ENCODE measurements at regions not wholly inside any gene's neighbourhood (a gene's known extent, or its start where the extent isn't known, plus 50 kb on each side); places are given as distances from the start of the nearest gene placed in this dataset.

DNA sequence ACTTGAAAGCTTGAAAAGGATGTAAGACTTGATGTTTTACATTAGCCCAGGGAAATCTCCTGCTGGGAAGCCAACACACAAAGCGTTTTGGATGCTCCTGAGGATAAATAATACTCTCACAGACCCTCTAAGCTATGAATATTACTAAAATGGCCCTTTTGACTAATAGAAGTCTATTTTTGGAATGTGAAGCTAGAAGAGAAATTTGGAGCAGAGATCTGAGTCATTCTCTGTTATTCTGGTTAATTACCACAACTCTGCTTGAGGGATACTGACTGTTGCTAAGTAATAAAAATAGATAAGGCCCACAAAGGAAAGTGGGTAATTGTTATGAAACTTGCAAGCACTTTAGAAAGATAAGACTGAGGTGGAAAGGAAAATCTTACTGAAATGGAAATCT, 346.2 kb upstream of the STXBP6 start:
- Histone ChIP-seq H3K79me2 (ENCODE audit: insufficient read depth, low read length) (no peaks in the 10 kb centered on the region), H3K4me3 (ENCODE audit: insufficient read depth, low read depth, low read length) (no peak overlapping the region), H3K9me3 (ENCODE audit: insufficient read depth, low read depth, low read length) (no peaks in the 10 kb centered on the region), H4K20me1 (ENCODE audit: insufficient read depth, low read length) (no peaks in the 10 kb centered on the region), H3K4me1 (ENCODE audit: insufficient read depth, low read length) (no peaks in the 10 kb centered on the region), H2AFZ (ENCODE audit: low read depth, low read length) (no peak overlapping the region), H3K27ac (ENCODE audit: low read depth, low read length) (no peak overlapping the region), H3K36me3 (ENCODE audit: insufficient read depth, low read length) (no peaks in the 10 kb centered on the region), H3K4me2 (ENCODE audit: low read length) (no peak overlapping the region), H3K27me3 (ENCODE audit: insufficient read depth, low read length) (no peaks in the 10 kb centered on the region), H3K9ac (ENCODE audit: low read length) (no peak overlapping the region)
- no peak for DNase-seq (ENCODE audit: low read depth)
- no peak for TF ChIP-seq EZH2 (IDR thresholded peaks at IDR 0.05; ENCODE audit: insufficient read depth, low read length)
- TF ChIP-seq, protein P1, sequence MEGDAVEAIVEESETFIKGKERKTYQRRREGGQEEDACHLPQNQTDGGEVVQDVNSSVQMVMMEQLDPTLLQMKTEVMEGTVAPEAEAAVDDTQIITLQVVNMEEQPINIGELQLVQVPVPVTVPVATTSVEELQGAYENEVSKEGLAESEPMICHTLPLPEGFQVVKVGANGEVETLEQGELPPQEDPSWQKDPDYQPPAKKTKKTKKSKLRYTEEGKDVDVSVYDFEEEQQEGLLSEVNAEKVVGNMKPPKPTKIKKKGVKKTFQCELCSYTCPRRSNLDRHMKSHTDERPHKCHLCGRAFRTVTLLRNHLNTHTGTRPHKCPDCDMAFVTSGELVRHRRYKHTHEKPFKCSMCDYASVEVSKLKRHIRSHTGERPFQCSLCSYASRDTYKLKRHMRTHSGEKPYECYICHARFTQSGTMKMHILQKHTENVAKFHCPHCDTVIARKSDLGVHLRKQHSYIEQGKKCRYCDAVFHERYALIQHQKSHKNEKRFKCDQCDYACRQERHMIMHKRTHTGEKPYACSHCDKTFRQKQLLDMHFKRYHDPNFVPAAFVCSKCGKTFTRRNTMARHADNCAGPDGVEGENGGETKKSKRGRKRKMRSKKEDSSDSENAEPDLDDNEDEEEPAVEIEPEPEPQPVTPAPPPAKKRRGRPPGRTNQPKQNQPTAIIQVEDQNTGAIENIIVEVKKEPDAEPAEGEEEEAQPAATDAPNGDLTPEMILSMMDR (IDR thresholded peaks at IDR 0.05; ENCODE audit: insufficient read depth, low read depth, low read length): no peak
- peaks cover 2% of the 10 kb centered on the region for H3K27me3 Mint-ChIP-seq (ENCODE audit: low read depth, unreplicated experiment)
- H3K9me3 Mint-ChIP-seq (ENCODE audit: unreplicated experiment): no peaks in the 10 kb centered on the region
- no peak overlapping the region for H3K4me3 Mint-ChIP-seq (ENCODE audit: unreplicated experiment)
- no peak for FAIRE-seq
- H3K36me3 Mint-ChIP-seq (ENCODE audit: low read depth, unreplicated experiment): no peaks in the 10 kb centered on the region
- H3K4me1 Mint-ChIP-seq (ENCODE audit: low read depth, unreplicated experiment): peaks cover 34% of the 10 kb centered on the region
- no peak overlapping the region for H3K27ac Mint-ChIP-seq (ENCODE audit: unreplicated experiment)

DNA sequence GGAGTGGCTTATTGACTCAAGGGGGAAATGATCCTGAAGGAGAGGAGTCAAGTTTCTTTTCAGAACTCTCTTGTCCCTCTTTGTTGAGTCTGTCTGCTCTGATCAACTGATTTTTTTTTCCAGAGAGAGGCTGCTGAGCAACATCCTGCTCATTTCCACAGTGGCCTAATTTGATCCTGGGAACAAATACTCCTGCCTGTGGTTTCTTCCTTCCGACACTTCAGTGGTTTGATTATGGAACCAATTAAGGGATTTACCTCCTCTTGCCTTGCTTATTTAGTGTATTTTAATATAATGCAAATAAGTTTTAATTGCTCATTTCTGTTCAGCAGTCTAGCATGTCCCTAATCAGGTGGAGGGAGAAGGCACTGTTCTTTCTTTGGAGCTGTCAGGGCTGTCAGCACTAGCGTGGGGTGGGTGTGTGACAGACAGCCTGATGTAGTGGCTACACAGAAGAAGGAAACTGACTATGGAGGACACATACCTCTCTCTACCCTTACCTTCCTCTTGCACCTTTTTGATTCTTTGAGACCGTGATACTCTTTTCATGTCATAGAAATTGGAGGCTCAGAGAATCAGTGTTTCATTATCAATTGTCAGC, 344.9 kb upstream of the STXBP6 start:
- Histone ChIP-seq H3K36me3 (ENCODE audit: insufficient read depth, low read length) (no peaks in the 10 kb centered on the region), H3K9me3 (ENCODE audit: insufficient read depth, low read depth, low read length) (no peaks in the 10 kb centered on the region), H3K27me3 (ENCODE audit: insufficient read depth, low read length) (no peaks in the 10 kb centered on the region), H3K4me2 (ENCODE audit: low read length) (no peak overlapping the region), H2AFZ (ENCODE audit: low read depth, low read length) (no peak overlapping the region), H3K4me1 (ENCODE audit: insufficient read depth, low read length) (no peaks in the 10 kb centered on the region), H4K20me1 (ENCODE audit: insufficient read depth, low read length) (no peaks in the 10 kb centered on the region), H3K27ac (ENCODE audit: low read depth, low read length) (no peak overlapping the region), H3K79me2 (ENCODE audit: insufficient read depth, low read length) (no peaks in the 10 kb centered on the region), H3K4me3 (ENCODE audit: insufficient read depth, low read depth, low read length) (no peak overlapping the region), H3K9ac (ENCODE audit: low read length) (no peak overlapping the region)
- Mint-ChIP-seq H3K27ac (ENCODE audit: unreplicated experiment) (peak overlapping the region; percentile 88), H3K4me1 (ENCODE audit: low read depth, unreplicated experiment) (peaks cover 35% of the 10 kb centered on the region), H3K27me3 (ENCODE audit: low read depth, unreplicated experiment) (no peaks in the 10 kb centered on the region), H3K36me3 (ENCODE audit: low read depth, unreplicated experiment) (no peaks in the 10 kb centered on the region), H3K9me3 (ENCODE audit: unreplicated experiment) (no peaks in the 10 kb centered on the region), H3K4me3 (ENCODE audit: unreplicated experiment) (no peak overlapping the region)
- FAIRE-seq (no peak), DNase-seq (ENCODE audit: low read depth) (no peak)
- TF ChIP-seq, protein P1 (IDR thresholded peaks at IDR 0.05; ENCODE audit: insufficient read depth, low read depth, low read length): no peak
- TF ChIP-seq EZH2 (IDR thresholded peaks at IDR 0.05; ENCODE audit: insufficient read depth, low read length): no peak

DNA sequence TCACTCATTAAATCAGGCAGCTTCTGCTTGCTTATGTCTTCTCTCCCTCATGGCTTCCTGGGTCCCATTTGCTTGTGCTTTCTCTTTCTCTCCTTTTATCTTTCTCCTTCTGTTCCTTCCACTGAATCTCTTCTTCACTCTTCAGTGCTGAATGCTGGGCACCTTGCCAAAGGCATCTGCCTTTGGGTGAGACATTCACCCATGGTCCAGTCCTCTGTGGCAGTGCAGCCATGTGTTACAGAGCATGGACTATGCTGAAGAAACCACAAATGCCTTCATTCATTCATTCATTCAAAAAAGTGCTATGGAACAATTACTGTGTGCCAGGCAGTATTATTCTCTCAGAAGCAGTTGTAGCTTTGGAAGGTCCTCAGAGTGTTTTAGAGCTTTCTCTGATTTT, 344.4 kb upstream of the STXBP6 start:
- H3K4me1 ChIP-seq (ENCODE audit: insufficient read depth, low read length): no peaks in the 10 kb centered on the region
- H3K27me3 Mint-ChIP-seq (ENCODE audit: low read depth, unreplicated experiment): no peaks in the 10 kb centered on the region
- H3K4me2 ChIP-seq (ENCODE audit: low read length): no peak overlapping the region
- H3K36me3 Mint-ChIP-seq (ENCODE audit: low read depth, unreplicated experiment): no peaks in the 10 kb centered on the region
- no peak overlapping the region for H2AFZ ChIP-seq (ENCODE audit: low read depth, low read length)
- H4K20me1 ChIP-seq (ENCODE audit: insufficient read depth, low read length): no peaks in the 10 kb centered on the region
- H3K9me3 ChIP-seq (ENCODE audit: insufficient read depth, low read depth, low read length): no peaks in the 10 kb centered on the region
- TF ChIP-seq EZH2 (IDR thresholded peaks at IDR 0.05; ENCODE audit: insufficient read depth, low read length): no peak
- TF ChIP-seq, protein P1 (IDR thresholded peaks at IDR 0.05; ENCODE audit: insufficient read depth, low read depth, low read length): no peak
- H3K4me1 Mint-ChIP-seq (ENCODE audit: low read depth, unreplicated experiment): peaks cover 37% of the 10 kb centered on the region
- peak overlapping the region; percentile 6 for H3K27ac Mint-ChIP-seq (ENCODE audit: unreplicated experiment)
- H3K9me3 Mint-ChIP-seq (ENCODE audit: unreplicated experiment): no peaks in the 10 kb centered on the region
- no peaks in the 10 kb centered on the region for H3K36me3 ChIP-seq (ENCODE audit: insufficient read depth, low read length)
- no peak overlapping the region for H3K27ac ChIP-seq (ENCODE audit: low read depth, low read length)
- H3K9ac ChIP-seq (ENCODE audit: low read length): no peak overlapping the region
- no peak for FAIRE-seq
- no peaks in the 10 kb centered on the region for H3K79me2 ChIP-seq (ENCODE audit: insufficient read depth, low read length)
- no peak overlapping the region for H3K4me3 Mint-ChIP-seq (ENCODE audit: unreplicated experiment)
- no peak for DNase-seq (ENCODE audit: low read depth)
- H3K4me3 ChIP-seq (ENCODE audit: insufficient read depth, low read depth, low read length): no peak overlapping the region
- H3K27me3 ChIP-seq (ENCODE audit: insufficient read depth, low read length): no peaks in the 10 kb centered on the region

Measured in astrocyte (in vitro differentiated cells and primary cell).